ENCODE measurements at regions not wholly inside any gene's neighbourhood (a gene's known extent, or its start where the extent isn't known, plus 50 kb on each side); places are given as distances from the start of the nearest gene placed in this dataset.
"Not testable (repeated sequence)": the region's sequence is repeated elsewhere in the genome, so short reads cannot be mapped to it uniquely, and the experiment has no call there.

DNA sequence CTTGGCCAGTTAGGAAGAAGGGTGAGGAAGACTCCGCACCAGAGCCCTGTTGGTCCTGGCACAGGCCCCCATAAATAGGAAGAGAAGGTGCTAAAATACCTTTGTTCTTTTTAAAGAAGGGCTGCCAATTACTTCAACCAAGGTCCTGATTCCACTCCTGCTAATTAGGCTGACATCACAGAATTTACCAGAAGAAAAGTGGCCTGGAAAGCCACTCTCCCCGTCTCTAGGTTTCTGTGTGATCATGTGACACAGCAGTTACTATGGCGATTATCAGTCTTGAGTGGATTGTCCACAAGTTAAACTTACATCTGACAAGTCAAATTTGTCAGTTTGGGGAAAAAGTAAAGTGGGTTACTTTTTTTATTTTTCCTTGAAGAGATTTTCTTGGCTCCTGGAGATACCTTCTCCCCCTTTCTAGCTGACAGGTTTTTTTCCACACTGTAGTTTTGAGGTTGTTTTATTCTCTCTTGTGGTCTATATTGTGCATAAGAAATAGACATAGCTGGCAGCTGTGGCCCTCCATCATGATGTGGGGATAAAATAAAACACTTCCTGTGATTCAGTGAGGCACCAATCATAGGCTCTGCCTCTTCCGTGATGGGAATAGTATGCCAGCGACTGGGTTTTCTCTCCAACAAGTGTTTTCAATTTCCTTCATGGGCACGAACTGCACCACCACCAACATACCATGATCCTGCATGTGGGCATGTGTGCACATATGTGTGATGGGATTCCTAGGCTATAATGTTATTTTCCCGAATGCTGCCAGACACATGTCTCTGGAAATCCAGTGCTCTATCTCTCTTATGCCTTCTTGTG is 181.9 kb downstream of the BCL2L11 start:
- TF ChIP-seq YY1 (IDR thresholded peaks at IDR 0.05; ENCODE audit: insufficient read depth, insufficient read length); ZNF274 (IDR thresholded peaks at IDR 0.05; ENCODE audit: low read depth, low read length): not testable (repeated sequence)

Data from NT2/D1 (cell line).